Kidney (tissue), 13 donors: ENCODE measurements at regions not wholly inside any gene's neighbourhood (a gene's known extent, or its start where the extent isn't known, plus 50 kb on each side); places are given as distances from the start of the nearest gene placed in this dataset.

ENCODE experiments used
- DNase-seq, 5 donors: peaks; one replicate each; pipeline ENCODE4 v3.0.0-alpha.2; 2013 to 2020
- FAIRE-seq: peaks from 2 replicates; lab custom pipeline; 2012; peaks lifted over from hg19 to GRCh38; lab: Jason Lieb, UNC
- H3K27ac ChIP-seq, 2 donors: one replicate each; pipeline ENCODE4 v1.7.0; 2013; ENCODE audit warnings: low read depth in 2 of 2, low read length in 2 of 2, inconsistent platforms in 1 of 2
- H3K27me3 ChIP-seq: one replicate; pipeline ENCODE4 v1.7.1; 2013; ENCODE audit warnings: low read length, inconsistent platforms; ENCODE audit not compliant: control insufficient read depth, insufficient read depth
- H3K36me3 ChIP-seq, 3 donors: one replicate each; pipeline versions ENCODE4 v1.7.0 to v1.7.1; 2013; ENCODE audit warnings: low read length in 3 of 3, control low read depth in 1 of 3, inconsistent platforms in 1 of 3; ENCODE audit not compliant: insufficient read depth in 3 of 3, control insufficient read depth in 2 of 3
- H3K4me1 ChIP-seq, 3 donors: one replicate each; pipeline versions ENCODE4 v1.7.0 to v1.7.1; 2013; ENCODE audit warnings: low read length in 3 of 3, inconsistent platforms in 1 of 3, low read depth in 1 of 3; ENCODE audit not compliant: control insufficient read depth in 2 of 3, insufficient read depth in 2 of 3
- H3K4me3 ChIP-seq, 3 donors: one replicate each; pipeline versions ENCODE4 v1.7.0 to v1.8.1; 2013; ENCODE audit warnings: low read length in 3 of 3, control low read depth in 1 of 3, inconsistent platforms in 1 of 3
- H3K9ac ChIP-seq, 3 donors: one replicate each; pipeline versions ENCODE4 v1.7.0 to v1.7.1; 2013; ENCODE audit warnings: low read length in 3 of 3, control low read depth in 1 of 3, inconsistent platforms in 1 of 3
- H3K9me3 ChIP-seq, 3 donors: one replicate each; pipeline versions ENCODE4 v1.7.0 to v1.7.1; 2013; ENCODE audit warnings: low read length in 3 of 3, control low read depth in 1 of 3, inconsistent platforms in 1 of 3; ENCODE audit not compliant: control insufficient read depth in 2 of 3, insufficient read depth in 1 of 3
- intact Hi-C: fragments of 100-400 bp; cut with DNase I; formaldehyde crosslinking; loops from one replicate; pipeline ENCODE4 v1.11.1; 2022
- TF ChIP-seq, protein P1 (sequence below): IDR thresholded peaks from 3 replicates; pipeline ENCODE4 v1.5.1; 2012; ENCODE audit warnings: mild to moderate bottlenecking, moderate library complexity, borderline replicate concordance; ENCODE audit not compliant: insufficient read depth; ENCODE audit errors: extremely low read depth
- donor health status: control.
- donor health status: control.
- donor health status: control.
- donor health status: control.
- donor health status: control.
- donor health status: DM: yes; HTN: yes; CAD: no.
- donor health status: Normal renal cell carcinoma (clear cell type).

DNA sequence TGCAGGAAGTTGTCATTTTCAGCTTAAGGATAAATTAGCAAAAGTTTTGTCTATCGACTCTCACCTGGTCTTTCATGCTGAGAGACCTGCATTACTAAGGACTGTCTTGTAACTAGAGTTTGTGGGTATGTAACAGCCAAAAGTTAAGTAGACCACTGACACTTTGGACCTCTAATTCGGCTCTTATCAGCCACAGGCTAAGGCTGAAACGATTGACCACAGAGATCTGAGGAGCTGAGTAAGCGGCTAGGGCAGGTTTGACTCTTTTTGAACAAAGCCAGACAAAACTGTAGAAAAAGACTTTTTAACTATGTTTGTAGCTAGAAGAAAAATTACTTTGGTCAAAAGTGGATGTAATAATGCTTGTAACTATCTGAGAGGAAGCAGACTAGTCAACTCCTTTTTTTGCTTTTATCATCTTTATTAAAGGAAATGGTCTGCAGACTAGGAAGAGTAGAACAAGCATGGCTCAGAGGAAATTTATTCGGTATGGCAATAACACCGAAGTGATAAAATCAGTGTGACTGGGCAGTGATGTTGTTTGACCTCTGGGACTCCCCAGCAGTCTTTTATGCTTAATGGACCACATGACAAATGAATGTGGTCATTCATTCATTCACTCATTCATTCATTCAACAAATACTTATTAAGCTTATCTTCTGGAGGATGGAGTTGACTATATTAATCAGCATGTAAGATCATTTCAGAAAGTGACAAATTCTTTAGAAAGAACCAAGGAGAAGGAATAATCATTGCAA is 725.0 kb upstream of the HS3ST5 start:
- DNase-seq (no peak), FAIRE-seq (no peak)
- Histone ChIP-seq H3K9ac (no peak overlapping the region), H3K27ac (no peak overlapping the region), H3K4me3 (no peak overlapping the region), H3K4me1 (no peaks in the 10 kb centered on the region), H3K9me3 (peaks cover 0 to 5% (median 0%) of the 10 kb centered on the region in 3 donors), H3K36me3 (no peaks in the 10 kb centered on the region), H3K27me3 (no peaks in the 10 kb centered on the region)
- intact Hi-C loops: no loop called here
- TF ChIP-seq, protein P1, sequence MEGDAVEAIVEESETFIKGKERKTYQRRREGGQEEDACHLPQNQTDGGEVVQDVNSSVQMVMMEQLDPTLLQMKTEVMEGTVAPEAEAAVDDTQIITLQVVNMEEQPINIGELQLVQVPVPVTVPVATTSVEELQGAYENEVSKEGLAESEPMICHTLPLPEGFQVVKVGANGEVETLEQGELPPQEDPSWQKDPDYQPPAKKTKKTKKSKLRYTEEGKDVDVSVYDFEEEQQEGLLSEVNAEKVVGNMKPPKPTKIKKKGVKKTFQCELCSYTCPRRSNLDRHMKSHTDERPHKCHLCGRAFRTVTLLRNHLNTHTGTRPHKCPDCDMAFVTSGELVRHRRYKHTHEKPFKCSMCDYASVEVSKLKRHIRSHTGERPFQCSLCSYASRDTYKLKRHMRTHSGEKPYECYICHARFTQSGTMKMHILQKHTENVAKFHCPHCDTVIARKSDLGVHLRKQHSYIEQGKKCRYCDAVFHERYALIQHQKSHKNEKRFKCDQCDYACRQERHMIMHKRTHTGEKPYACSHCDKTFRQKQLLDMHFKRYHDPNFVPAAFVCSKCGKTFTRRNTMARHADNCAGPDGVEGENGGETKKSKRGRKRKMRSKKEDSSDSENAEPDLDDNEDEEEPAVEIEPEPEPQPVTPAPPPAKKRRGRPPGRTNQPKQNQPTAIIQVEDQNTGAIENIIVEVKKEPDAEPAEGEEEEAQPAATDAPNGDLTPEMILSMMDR: no peak

DNA sequence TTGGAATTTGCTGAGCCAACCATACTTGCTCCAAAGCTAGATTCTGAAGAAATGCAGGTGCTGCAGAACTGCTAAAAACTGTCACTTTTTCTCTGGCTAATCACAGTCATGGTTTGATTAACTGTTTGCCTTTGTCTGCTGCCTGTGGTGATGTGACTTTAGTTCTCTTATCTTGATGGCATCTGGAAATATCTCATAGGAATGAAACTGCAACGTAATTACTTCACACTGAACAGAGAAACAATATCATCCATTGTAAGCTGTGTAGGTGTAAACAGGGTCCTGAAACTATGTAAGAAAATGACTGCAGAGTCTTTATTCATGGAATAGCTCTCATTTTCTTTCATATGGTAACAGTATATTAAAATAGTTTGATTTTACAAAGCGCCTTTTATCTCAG is 721.9 kb upstream of the HS3ST5 start:
- Histone ChIP-seq H3K27me3 (no peaks in the 10 kb centered on the region), H3K4me3 (no peak overlapping the region), H3K36me3 (no peaks in the 10 kb centered on the region), H3K27ac (no peak overlapping the region), H3K9ac (no peak overlapping the region), H3K4me1 (no peaks in the 10 kb centered on the region), H3K9me3 (no peaks in the 10 kb centered on the region)
- intact Hi-C loops: no loop called here
- DNase-seq (no peak), FAIRE-seq (no peak)
- TF ChIP-seq, protein P1: no peak

DNA sequence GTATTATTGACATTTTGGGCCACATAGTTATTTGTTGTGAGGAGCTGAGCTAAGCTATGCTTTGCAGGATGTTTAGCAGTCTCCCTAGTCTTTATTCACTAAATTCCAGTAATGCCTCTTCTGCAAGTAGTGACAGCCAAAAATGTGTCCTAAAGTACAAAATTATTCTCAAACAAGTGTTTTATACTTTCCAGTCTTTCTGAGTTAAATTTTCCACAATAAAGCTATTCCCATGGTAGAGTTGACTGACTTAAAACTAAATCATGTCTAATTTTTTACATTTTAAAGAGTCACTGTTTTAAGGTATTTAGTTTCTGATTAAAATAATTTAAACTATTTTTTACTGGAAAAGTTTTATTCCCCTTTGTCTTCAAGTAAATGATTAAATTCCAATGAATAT is 717.8 kb upstream of the HS3ST5 start:
- no peaks in the 10 kb centered on the region for H3K36me3 ChIP-seq
- H3K4me1 ChIP-seq: no peaks in the 10 kb centered on the region
- TF ChIP-seq, protein P1: no peak
- intact Hi-C loops: no loop called here
- no peak overlapping the region for H3K4me3 ChIP-seq
- H3K9me3 ChIP-seq: no peaks in the 10 kb centered on the region
- peak; percentile 45 for FAIRE-seq
- H3K27ac ChIP-seq: no peak overlapping the region
- no peaks in the 10 kb centered on the region for H3K27me3 ChIP-seq
- no peak overlapping the region for H3K9ac ChIP-seq
- no peak for DNase-seq
